ENCODE measurements at regions not wholly inside any gene's neighbourhood (a gene's known extent, or its start where the extent isn't known, plus 50 kb on each side); places are given as distances from the start of the nearest gene placed in this dataset.

DNA sequence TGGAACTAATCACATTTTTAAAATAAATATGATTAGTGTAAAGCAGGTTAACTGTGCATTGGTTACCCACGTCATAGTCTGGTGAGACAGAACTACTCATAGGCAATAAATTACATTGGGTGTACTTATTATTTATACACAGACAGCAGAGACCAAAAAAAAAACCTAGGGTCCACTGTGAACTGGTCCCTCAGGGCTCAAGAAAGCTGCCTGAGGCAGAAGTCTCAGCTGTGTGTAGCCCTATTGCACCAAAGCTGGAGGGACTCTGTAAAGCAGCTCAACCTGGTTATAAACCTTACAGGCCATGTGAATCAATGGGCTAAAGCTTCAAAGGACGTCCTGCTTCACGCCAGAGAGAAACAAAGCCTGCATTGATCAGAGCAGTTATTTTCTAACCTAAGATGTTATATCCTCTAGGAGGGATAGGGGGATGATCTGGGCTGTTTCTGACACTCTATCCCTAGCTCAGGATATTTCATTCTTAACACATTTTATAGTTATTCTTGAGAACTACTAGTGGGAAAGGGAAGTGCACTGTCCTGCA is 432.2 kb upstream of the ANO3 start:
- Histone ChIP-seq H3K4me1 (ENCODE audit: control insufficient read depth in 5 of 5, insufficient read depth in 5 of 5, low read length in 5 of 5) (no peaks in the 10 kb centered on the region), H3K9me3 (ENCODE audit: control insufficient read depth in 4 of 4, insufficient read depth in 3 of 4, low read length in 3 of 4) (no peaks in the 10 kb centered on the region), H3K36me3 (ENCODE audit: control insufficient read depth in 4 of 4, insufficient read depth in 4 of 4, low read length in 4 of 4) (no peaks in the 10 kb centered on the region), H3K4me3 (no peak overlapping the region), H3K27me3 (ENCODE audit: control insufficient read depth in 3 of 3, insufficient read depth in 3 of 3, low read length in 2 of 3) (no peaks in the 10 kb centered on the region), H3K9ac (ENCODE audit: insufficient read depth in 1 of 2, low read length in 2 of 2) (no peak overlapping the region), H3K27ac (ENCODE audit: low read depth in 1 of 2, low read length in 1 of 2) (no peak overlapping the region)
- TF ChIP-seq, protein P1, sequence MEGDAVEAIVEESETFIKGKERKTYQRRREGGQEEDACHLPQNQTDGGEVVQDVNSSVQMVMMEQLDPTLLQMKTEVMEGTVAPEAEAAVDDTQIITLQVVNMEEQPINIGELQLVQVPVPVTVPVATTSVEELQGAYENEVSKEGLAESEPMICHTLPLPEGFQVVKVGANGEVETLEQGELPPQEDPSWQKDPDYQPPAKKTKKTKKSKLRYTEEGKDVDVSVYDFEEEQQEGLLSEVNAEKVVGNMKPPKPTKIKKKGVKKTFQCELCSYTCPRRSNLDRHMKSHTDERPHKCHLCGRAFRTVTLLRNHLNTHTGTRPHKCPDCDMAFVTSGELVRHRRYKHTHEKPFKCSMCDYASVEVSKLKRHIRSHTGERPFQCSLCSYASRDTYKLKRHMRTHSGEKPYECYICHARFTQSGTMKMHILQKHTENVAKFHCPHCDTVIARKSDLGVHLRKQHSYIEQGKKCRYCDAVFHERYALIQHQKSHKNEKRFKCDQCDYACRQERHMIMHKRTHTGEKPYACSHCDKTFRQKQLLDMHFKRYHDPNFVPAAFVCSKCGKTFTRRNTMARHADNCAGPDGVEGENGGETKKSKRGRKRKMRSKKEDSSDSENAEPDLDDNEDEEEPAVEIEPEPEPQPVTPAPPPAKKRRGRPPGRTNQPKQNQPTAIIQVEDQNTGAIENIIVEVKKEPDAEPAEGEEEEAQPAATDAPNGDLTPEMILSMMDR (IDR thresholded peaks at IDR 0.05; ENCODE audit: control extremely low read depth, extremely low read depth), result no peak
- WGBS, 2 donors, result 88 to 89% methylated on average over 2 of the region's 3 CpGs
- ATAC-seq (ENCODE audit: insufficient read depth, low FRiP score) (no peak), DNase-seq (no peak)

DNA sequence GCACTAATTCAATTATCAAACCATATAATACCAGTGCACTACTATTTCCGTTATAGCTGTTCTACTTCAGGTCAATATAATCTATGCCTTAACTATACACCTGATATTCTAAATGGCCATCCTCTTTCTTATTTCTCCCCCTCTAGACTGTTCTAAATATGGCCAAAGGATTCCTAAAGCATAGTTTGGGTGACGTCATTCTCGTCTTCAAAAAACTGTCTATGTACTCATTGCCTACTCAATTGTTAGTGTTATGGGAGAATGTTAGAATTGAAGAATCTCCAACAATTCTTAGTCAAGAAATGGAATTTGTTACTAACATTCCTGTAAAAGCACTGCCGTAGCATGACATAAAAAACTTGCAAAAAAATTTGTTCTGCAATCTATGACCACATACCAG is 431.1 kb upstream of the ANO3 start:
- Histone ChIP-seq H3K36me3 (ENCODE audit: control insufficient read depth in 4 of 4, insufficient read depth in 4 of 4, low read length in 4 of 4) (no peaks in the 10 kb centered on the region), H3K27me3 (ENCODE audit: control insufficient read depth in 3 of 3, insufficient read depth in 3 of 3, low read length in 2 of 3) (no peaks in the 10 kb centered on the region), H3K4me3 (no peak overlapping the region), H3K4me1 (ENCODE audit: control insufficient read depth in 5 of 5, insufficient read depth in 5 of 5, low read length in 5 of 5) (no peaks in the 10 kb centered on the region), H3K27ac (ENCODE audit: low read depth in 1 of 2, low read length in 1 of 2) (no peak overlapping the region), H3K9me3 (ENCODE audit: control insufficient read depth in 4 of 4, insufficient read depth in 3 of 4, low read length in 3 of 4) (no peaks in the 10 kb centered on the region), H3K9ac (ENCODE audit: insufficient read depth in 1 of 2, low read length in 2 of 2) (no peak overlapping the region)
- DNase-seq, result no peak
- no peak for ATAC-seq (ENCODE audit: insufficient read depth, low FRiP score)
- WGBS, 2 donors, result 92 to 98% methylated on average over 4 of the region's 4 CpGs
- TF ChIP-seq, protein P1 (IDR thresholded peaks at IDR 0.05; ENCODE audit: control extremely low read depth, extremely low read depth), result no peak

DNA sequence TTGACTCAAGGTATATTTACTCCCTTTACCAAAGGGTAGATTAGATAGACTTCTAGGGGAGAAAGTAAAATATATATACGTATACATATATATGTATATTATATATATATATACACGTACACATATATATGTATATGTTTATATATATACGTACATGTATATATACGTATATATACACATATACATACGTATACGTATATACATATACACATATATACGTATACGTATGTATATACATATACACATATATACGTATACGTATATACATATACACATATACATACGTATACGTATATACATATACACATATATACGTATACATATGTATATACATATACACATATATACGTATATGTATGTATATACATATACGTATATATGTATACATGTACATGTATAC is 430.5 kb upstream of the ANO3 start:
- Histone ChIP-seq H3K27me3 (ENCODE audit: control insufficient read depth in 3 of 3, insufficient read depth in 3 of 3, low read length in 2 of 3) (no peaks in the 10 kb centered on the region), H3K9ac (ENCODE audit: insufficient read depth in 1 of 2, low read length in 2 of 2) (no peak overlapping the region), H3K4me1 (ENCODE audit: control insufficient read depth in 5 of 5, insufficient read depth in 5 of 5, low read length in 5 of 5) (no peaks in the 10 kb centered on the region), H3K36me3 (ENCODE audit: control insufficient read depth in 4 of 4, insufficient read depth in 4 of 4, low read length in 4 of 4) (no peaks in the 10 kb centered on the region), H3K27ac (ENCODE audit: low read depth in 1 of 2, low read length in 1 of 2) (no peak overlapping the region), H3K9me3 (ENCODE audit: control insufficient read depth in 4 of 4, insufficient read depth in 3 of 4, low read length in 3 of 4) (no peaks in the 10 kb centered on the region), H3K4me3 (no peak overlapping the region)
- DNase-seq (no peak), ATAC-seq (ENCODE audit: insufficient read depth, low FRiP score) (no peak)
- 92 to 94% methylated on average over 15 of the region's 15 CpGs for WGBS, 2 donors
- TF ChIP-seq, protein P1 (IDR thresholded peaks at IDR 0.05; ENCODE audit: control extremely low read depth, extremely low read depth), result no peak

DNA sequence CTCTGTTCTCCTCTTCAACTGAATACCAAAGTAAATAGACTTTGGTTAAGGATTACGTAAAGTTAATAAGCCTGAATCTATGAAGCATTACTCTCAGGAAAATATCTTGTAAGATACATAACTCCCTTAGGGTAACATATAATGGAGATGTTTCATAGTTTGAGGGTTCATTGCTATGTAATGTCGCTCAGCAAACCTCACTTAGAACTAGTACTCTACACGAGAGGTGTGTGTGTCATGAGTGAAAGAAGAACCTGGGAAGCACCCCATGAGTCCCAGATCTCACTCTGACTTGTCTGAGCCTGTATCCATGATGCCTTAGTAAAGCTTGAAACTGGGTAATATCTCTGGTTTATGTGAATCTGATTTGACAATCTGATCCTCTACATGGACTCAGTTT is 429.5 kb upstream of the ANO3 start:
- 80 to 91% methylated on average over 3 of the region's 3 CpGs for whole genome bisulfite sequencing, 2 donors
- no peaks in the 10 kb centered on the region for H3K4me1 ChIP-seq (ENCODE audit: control insufficient read depth in 5 of 5, insufficient read depth in 5 of 5, low read length in 5 of 5)
- ATAC-seq (ENCODE audit: insufficient read depth, low FRiP score), result no peak

More for the DNA sequence above, 429.5 kb upstream of the ANO3 start:
- Histone ChIP-seq H3K36me3 (ENCODE audit: control insufficient read depth in 4 of 4, insufficient read depth in 4 of 4, low read length in 4 of 4) (no peaks in the 10 kb centered on the region), H3K27ac (ENCODE audit: low read depth in 1 of 2, low read length in 1 of 2) (no peak overlapping the region), H3K27me3 (ENCODE audit: control insufficient read depth in 3 of 3, insufficient read depth in 3 of 3, low read length in 2 of 3) (no peaks in the 10 kb centered on the region), H3K4me3 (no peak overlapping the region), H3K9ac (ENCODE audit: insufficient read depth in 1 of 2, low read length in 2 of 2) (no peak overlapping the region), H3K9me3 (ENCODE audit: control insufficient read depth in 4 of 4, insufficient read depth in 3 of 4, low read length in 3 of 4) (no peaks in the 10 kb centered on the region)
- TF ChIP-seq, protein P1 (IDR thresholded peaks at IDR 0.05; ENCODE audit: control extremely low read depth, extremely low read depth), result no peak
- DNase-seq, result no peak
